Right renal pelvis (tissue), 4 donors: ENCODE measurements at regions not wholly inside any gene's neighbourhood (a gene's known extent, or its start where the extent isn't known, plus 50 kb on each side); places are given as distances from the start of the nearest gene placed in this dataset.

Experiments
- DNase-seq, 4 donors: peaks; one replicate each; pipeline ENCODE4 v3.0.0-alpha.2; 2013; ENCODE audit warnings: low read depth in 4 of 4, low spot score in 3 of 4, missing footprints in 1 of 4

GRCh38 chr22:27554841-27555456, 246.6 kb downstream of the MN1 start:
- DNase-seq: no peak

GRCh38 chr22:27556371-27556770, 245.2 kb downstream of the MN1 start:
- no peak for DNase-seq

GRCh38 chr22:27557286-27558008, 244.1 kb downstream of the MN1 start:
- no peak for DNase-seq

- DNase-seq: no peak
These were observed 242.7 kb downstream of the MN1 start for GRCh38 chr22:27558658-27559371.

- no peak for DNase-seq
These were observed 240.8 kb downstream of the MN1 start for GRCh38 chr22:27560781-27561180.

GRCh38 chr22:27561286-27561904, 240.2 kb downstream of the MN1 start:
- no peak for DNase-seq

GRCh38 chr22:27564806-27565205, 236.8 kb downstream of the MN1 start:
- DNase-seq: no peak

GRCh38 chr22:27566602-27567001, 235.0 kb downstream of the MN1 start:
- no peak for DNase-seq

GRCh38 chr22:27568265-27568664, 233.3 kb downstream of the MN1 start:
- no peak for DNase-seq

- DNase-seq: no peak
These were observed 229.9 kb downstream of the MN1 start for GRCh38 chr22:27571463-27572277.

GRCh38 chr22:27572278-27572666, 229.3 kb downstream of the MN1 start:
- no peak for DNase-seq

GRCh38 chr22:27573280-27574001, 228.1 kb downstream of the MN1 start:
- no peak for DNase-seq

GRCh38 chr22:27574002-27574366, 227.6 kb downstream of the MN1 start:
- no peak for DNase-seq

GRCh38 chr22:27574651-27575050, 226.9 kb downstream of the MN1 start:
- no peak for DNase-seq

- DNase-seq: no peak
These were observed 226.2 kb downstream of the MN1 start for GRCh38 chr22:27575348-27575747.

GRCh38 chr22:27576413-27576812, 225.1 kb downstream of the MN1 start:
- no peak for DNase-seq

GRCh38 chr22:27576815-27577573, 224.6 kb downstream of the MN1 start:
- DNase-seq: peak; percentile 62 to 77 (median 72)

GRCh38 chr22:27577574-27577969, 224.0 kb downstream of the MN1 start:
- DNase-seq: no peak

GRCh38 chr22:27578937-27579617, 222.5 kb downstream of the MN1 start:
- no peak for DNase-seq
